Stimulated activated effector memory CD8-positive, alpha-beta T cell treated with anti-CD3 and anti-CD28 coated beads, Interleukin-12 subunit alpha, Interleukin-12 subunit beta, amount 100 ng/mL, for 72 hours (primary cell): ENCODE measurements at regions not wholly inside any gene's neighbourhood (a gene's known extent, or its start where the extent isn't known, plus 50 kb on each side); places are given as distances from the start of the nearest gene placed in this dataset.
"Not testable (repeated sequence)": the region's sequence is repeated elsewhere in the genome, so short reads cannot be mapped to it uniquely, and the experiment has no call there.

Experiments
- ATAC-seq: fragments of 150-1000 bp; cut with Tn5 transposase; 2 replicates; pipeline ENCODE4 v1.10.0; 2021
- DNase-seq, 2 donors: peaks; one replicate each; pipeline ENCODE4 v3.0.0; 2021 to 2022; ENCODE audit warnings: low spot score in 2 of 2
- H3K27ac Mint-ChIP-seq: one replicate; pipeline ENCODE4 v1.8.0; 2022; ENCODE audit warnings: mild to moderate bottlenecking, mixed read lengths
- H3K36me3 Mint-ChIP-seq: one replicate; pipeline ENCODE4 v1.8.0; 2022; ENCODE audit warnings: mild to moderate bottlenecking, mixed read lengths
- H3K4me1 Mint-ChIP-seq: one replicate; pipeline ENCODE4 v1.8.0; 2022; ENCODE audit warnings: mixed read lengths
- H3K4me3 Mint-ChIP-seq: one replicate; pipeline ENCODE4 v1.8.0; 2022; ENCODE audit warnings: mild to moderate bottlenecking, mixed read lengths
- H3K9me3 Mint-ChIP-seq: one replicate; pipeline ENCODE4 v1.8.0; 2022; ENCODE audit warnings: mixed read lengths

- H3K36me3 Mint-ChIP-seq, ATAC-seq, DNase-seq, H3K27ac Mint-ChIP-seq, H3K4me3 Mint-ChIP-seq, H3K4me1 Mint-ChIP-seq: not testable (repeated sequence)
- H3K9me3 Mint-ChIP-seq, result peaks cover 17% of the 10 kb centered on the region
These were observed 325.0 kb upstream of the CHST9 start for GRCh38 chr18:27510036-27510633.

DNA sequence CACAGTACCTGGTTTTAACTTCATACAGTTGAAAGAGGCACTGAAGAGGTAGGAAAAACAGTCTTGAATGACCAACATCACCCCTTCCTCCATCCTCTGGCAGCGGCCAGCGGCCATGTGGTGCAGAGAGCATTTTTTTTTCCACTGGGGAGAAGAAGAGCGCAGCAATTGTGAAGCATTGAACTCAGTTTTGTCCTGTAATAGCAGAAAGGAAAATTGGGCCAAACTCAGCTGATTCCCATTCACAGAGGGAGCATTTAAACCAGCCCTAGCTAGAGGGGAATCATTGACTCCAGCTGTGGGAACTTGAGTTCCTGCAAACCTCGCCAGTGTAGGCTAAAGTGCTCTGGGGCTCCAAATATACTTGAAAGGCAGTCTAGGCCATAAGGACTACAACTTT is 316.6 kb upstream of the CHST9 start:
- ATAC-seq (no peak), DNase-seq (no peak)
- Mint-ChIP-seq H3K27ac (no peak overlapping the region), H3K9me3 (peaks cover 20% of the 10 kb centered on the region), H3K36me3 (no peaks in the 10 kb centered on the region), H3K4me3 (no peak overlapping the region), H3K4me1 (no peaks in the 10 kb centered on the region)

- H3K36me3 Mint-ChIP-seq, result no peaks in the 10 kb centered on the region
- H3K4me1 Mint-ChIP-seq, result no peaks in the 10 kb centered on the region
- no peak overlapping the region for H3K27ac Mint-ChIP-seq
- peaks cover 17% of the 10 kb centered on the region for H3K9me3 Mint-ChIP-seq
- no peak overlapping the region for H3K4me3 Mint-ChIP-seq
- DNase-seq, result no peak
- no peak for ATAC-seq
These were observed 315.4 kb upstream of the CHST9 start for GRCh38 chr18:27500531-27500930.

DNA sequence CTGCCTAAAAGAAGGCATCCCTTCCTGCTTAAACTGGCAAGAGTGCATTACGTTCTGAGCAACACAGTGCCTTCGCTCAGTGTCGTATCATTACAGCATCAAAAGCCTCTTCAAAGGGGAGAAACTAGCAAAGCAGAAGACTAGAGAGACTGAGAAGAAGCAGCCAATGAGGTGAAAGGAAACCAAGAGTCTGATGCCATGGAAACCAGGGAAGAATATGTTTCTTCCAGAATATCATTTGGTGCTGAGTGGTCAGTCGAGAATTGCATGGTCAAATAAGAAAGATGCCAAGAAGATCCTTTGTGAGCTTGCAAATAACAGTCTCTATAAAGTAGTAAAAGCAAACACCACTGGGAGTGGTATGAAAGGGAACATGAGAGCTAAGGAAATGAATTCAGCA is 312.1 kb upstream of the CHST9 start:
- no peaks in the 10 kb centered on the region for H3K4me1 Mint-ChIP-seq
- H3K27ac Mint-ChIP-seq, result no peak overlapping the region
- no peak overlapping the region for H3K4me3 Mint-ChIP-seq
- no peaks in the 10 kb centered on the region for H3K36me3 Mint-ChIP-seq
- DNase-seq (no peak), ATAC-seq (no peak)
- H3K9me3 Mint-ChIP-seq, result peaks cover 7% of the 10 kb centered on the region

DNA sequence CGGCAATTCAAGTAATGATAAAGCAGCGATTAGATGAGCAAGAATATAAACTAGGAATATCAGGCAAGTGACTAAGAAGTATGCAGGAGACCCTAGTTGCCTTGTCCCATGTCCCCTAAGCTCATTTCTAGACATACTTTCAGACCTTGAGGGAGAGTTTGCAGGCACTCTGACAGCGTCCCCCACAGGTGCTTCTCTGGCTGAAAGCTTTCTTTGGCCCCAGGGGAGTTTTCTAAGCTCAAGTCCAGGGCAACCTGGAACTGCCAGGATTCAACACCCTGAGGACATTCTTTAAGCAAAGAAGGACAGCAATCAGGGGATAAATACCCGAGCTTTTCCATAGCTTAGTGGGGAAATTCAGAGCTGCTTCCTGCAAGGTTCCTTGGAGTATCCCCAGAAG is 308.1 kb upstream of the CHST9 start:
- DNase-seq (no peak), ATAC-seq (no peak)
- Mint-ChIP-seq H3K4me1 (no peaks in the 10 kb centered on the region), H3K4me3 (no peak overlapping the region), H3K27ac (no peak overlapping the region), H3K9me3 (peaks cover 13% of the 10 kb centered on the region), H3K36me3 (no peaks in the 10 kb centered on the region)

- Mint-ChIP-seq H3K4me3 (no peak overlapping the region), H3K36me3 (no peaks in the 10 kb centered on the region), H3K4me1 (no peaks in the 10 kb centered on the region), H3K27ac (no peak overlapping the region), H3K9me3 (peaks cover 13% of the 10 kb centered on the region)
- DNase-seq (no peak), ATAC-seq (no peak)
These were observed 306.7 kb upstream of the CHST9 start for GRCh38 chr18:27491772-27492171.

DNA sequence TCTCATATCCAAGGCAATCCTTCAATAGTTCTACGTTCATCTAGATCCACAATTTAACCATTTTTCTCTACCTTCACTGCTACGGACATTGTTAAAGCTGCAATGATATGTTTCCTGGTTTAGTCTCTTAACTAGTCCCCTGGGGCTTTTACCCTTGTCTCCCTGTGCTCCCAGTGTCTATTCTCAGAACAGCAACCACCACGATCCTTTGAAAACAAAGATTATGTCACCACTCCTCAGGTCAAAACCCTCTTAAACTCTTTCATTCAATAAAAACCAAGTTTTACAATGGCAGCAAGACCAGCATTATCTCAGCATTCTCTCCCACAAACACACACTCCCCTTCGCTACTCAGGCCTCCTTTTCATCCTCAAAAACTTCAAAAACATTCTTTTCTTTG is 298.2 kb upstream of the CHST9 start:
- ATAC-seq (no peak), DNase-seq (no peak)
- Mint-ChIP-seq H3K9me3 (peaks cover 19% of the 10 kb centered on the region), H3K4me1 (no peaks in the 10 kb centered on the region), H3K4me3 (no peak overlapping the region), H3K36me3 (no peaks in the 10 kb centered on the region), H3K27ac (no peak overlapping the region)

DNA sequence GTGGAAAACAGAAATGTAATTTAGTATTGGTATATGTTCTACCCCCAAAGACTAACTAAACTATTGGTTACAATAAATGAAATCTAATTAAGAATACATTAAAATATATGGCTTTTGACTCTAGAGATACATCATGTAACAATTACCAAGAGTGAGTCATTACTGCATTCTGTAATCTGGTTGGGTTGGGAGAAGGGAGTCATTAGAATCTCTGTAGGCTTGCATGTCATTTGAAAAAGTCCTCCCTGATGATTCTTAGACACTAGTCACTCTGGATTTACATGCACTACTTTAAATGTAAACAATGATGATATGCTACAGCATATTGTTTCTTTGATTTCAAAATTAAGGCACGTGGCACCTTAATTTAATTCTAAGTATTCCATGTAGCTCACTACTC is 293.4 kb upstream of the CHST9 start:
- no peaks in the 10 kb centered on the region for H3K36me3 Mint-ChIP-seq
- no peaks in the 10 kb centered on the region for H3K4me1 Mint-ChIP-seq
- H3K27ac Mint-ChIP-seq, result no peak overlapping the region
- H3K9me3 Mint-ChIP-seq, result peaks cover 27% of the 10 kb centered on the region
- ATAC-seq (no peak), DNase-seq (no peak)
- no peak overlapping the region for H3K4me3 Mint-ChIP-seq

DNA sequence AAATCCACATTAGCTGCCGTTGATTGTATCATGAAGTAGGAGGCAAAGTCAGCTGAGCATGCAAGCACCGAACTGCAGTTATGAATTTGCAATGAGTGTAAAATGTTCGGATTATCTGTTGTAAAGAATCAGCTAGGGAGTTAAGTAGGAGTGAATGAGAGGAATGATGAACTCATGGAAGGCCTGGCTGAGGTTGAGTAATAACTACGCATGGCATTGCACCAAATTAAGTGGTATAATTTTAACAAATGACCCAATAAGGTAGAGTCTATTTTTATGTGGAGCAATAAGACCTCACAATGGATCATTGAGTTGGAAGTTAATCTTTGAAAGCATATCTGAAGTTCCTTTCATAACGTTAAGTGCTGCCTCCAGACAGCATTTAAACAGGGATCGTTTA is 288.2 kb upstream of the CHST9 start:
- no peaks in the 10 kb centered on the region for H3K36me3 Mint-ChIP-seq
- H3K9me3 Mint-ChIP-seq, result peaks cover 19% of the 10 kb centered on the region
- no peak overlapping the region for H3K4me3 Mint-ChIP-seq
- DNase-seq (no peak), ATAC-seq (no peak)
- H3K27ac Mint-ChIP-seq, result no peak overlapping the region
- no peaks in the 10 kb centered on the region for H3K4me1 Mint-ChIP-seq

GRCh38 chr18:27467073-27467472 is 282.0 kb upstream of the CHST9 start:
- DNase-seq (no peak), ATAC-seq (no peak)
- Mint-ChIP-seq H3K27ac (no peak overlapping the region), H3K4me3 (no peak overlapping the region), H3K36me3 (no peaks in the 10 kb centered on the region), H3K9me3 (peaks cover 6% of the 10 kb centered on the region), H3K4me1 (no peaks in the 10 kb centered on the region)

- no peaks in the 10 kb centered on the region for H3K4me1 Mint-ChIP-seq
- DNase-seq (no peak), ATAC-seq (no peak)
- H3K36me3 Mint-ChIP-seq, result no peaks in the 10 kb centered on the region
- H3K27ac Mint-ChIP-seq, result no peak overlapping the region
- peaks cover 15% of the 10 kb centered on the region for H3K9me3 Mint-ChIP-seq
- no peak overlapping the region for H3K4me3 Mint-ChIP-seq
These were observed 276.8 kb upstream of the CHST9 start for GRCh38 chr18:27461957-27462356.

DNA sequence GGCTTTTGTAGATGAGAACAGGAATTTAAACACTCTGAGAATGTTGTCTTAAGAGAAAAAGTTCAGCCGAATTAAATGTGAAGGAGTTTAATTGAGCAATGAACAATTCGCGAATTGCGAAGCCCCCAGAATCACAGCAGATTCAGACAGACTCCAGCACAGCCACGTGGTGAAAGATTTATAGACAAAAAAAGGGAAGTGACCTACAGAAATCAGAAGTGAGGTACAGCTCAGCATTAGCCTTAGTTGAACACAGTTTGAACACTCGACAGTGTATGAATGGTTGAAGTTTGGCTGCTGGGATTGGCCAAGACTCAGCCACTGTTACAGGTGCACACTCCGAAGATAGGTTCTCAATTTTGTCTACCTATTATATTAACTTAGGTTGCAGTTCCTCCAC is 264.0 kb upstream of the CHST9 start:
- peaks cover 12% of the 10 kb centered on the region for H3K9me3 Mint-ChIP-seq
- ATAC-seq, result no peak
- DNase-seq, result no peak
- H3K4me1 Mint-ChIP-seq, result no peaks in the 10 kb centered on the region
- no peaks in the 10 kb centered on the region for H3K36me3 Mint-ChIP-seq
- no peak overlapping the region for H3K27ac Mint-ChIP-seq
- H3K4me3 Mint-ChIP-seq, result no peak overlapping the region

GRCh38 chr18:27447930-27448329 is 262.8 kb upstream of the CHST9 start:
- DNase-seq (no peak), ATAC-seq (no peak)
- Mint-ChIP-seq H3K4me1 (no peaks in the 10 kb centered on the region), H3K27ac (no peak overlapping the region), H3K36me3 (no peaks in the 10 kb centered on the region), H3K9me3 (peaks cover 11% of the 10 kb centered on the region), H3K4me3 (no peak overlapping the region)

GRCh38 chr18:27447451-27447881 is 262.4 kb upstream of the CHST9 start:
- no peaks in the 10 kb centered on the region for H3K4me1 Mint-ChIP-seq
- no peaks in the 10 kb centered on the region for H3K36me3 Mint-ChIP-seq
- H3K4me3 Mint-ChIP-seq, result no peak overlapping the region
- H3K27ac Mint-ChIP-seq, result no peak overlapping the region
- ATAC-seq (no peak), DNase-seq (no peak)
- H3K9me3 Mint-ChIP-seq, result peaks cover 9% of the 10 kb centered on the region

- no peak overlapping the region for H3K4me3 Mint-ChIP-seq
- peaks cover 14% of the 10 kb centered on the region for H3K9me3 Mint-ChIP-seq
These were observed 245.5 kb upstream of the CHST9 start for GRCh38 chr18:27430595-27430994.

GRCh38 chr18:27428716-27429475 is 243.8 kb upstream of the CHST9 start:
- no peaks in the 10 kb centered on the region for H3K4me1 Mint-ChIP-seq
- DNase-seq (no peak), ATAC-seq (no peak)
- no peak overlapping the region for H3K4me3 Mint-ChIP-seq
- no peaks in the 10 kb centered on the region for H3K36me3 Mint-ChIP-seq
- no peak overlapping the region for H3K27ac Mint-ChIP-seq
- H3K9me3 Mint-ChIP-seq, result peaks cover 20% of the 10 kb centered on the region

More at GRCh38 chr18:27430595-27430994, 245.5 kb upstream of the CHST9 start:
- Mint-ChIP-seq H3K4me1 (no peaks in the 10 kb centered on the region), H3K27ac (no peak overlapping the region), H3K36me3 (no peaks in the 10 kb centered on the region)
- DNase-seq (no peak), ATAC-seq (no peak)
